ENCODE measurements at regions not wholly inside any gene's neighbourhood (a gene's known extent, or its start where the extent isn't known, plus 50 kb on each side); places are given as distances from the start of the nearest gene placed in this dataset.

DNA sequence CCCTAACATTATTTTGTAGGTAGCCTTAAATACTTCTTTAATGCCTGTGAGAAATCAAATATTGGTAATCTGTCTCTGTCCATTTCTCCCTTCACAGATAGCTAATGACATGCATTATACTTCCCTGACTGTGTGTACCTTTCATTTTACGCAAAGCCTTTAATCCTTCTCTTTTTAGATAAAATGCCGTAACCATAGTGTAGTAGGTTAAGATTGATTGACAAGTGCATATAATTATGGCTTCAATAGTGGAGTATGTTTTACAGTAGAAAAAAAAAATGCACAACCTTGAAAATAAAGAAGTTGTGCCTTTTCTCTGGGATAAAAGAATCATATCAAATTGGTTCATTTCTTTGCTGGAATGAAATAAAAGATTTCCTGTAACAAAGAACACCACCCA, 559.6 kb upstream of the GRAMD2B start:
- Histone ChIP-seq H3K9ac (ENCODE audit: insufficient read depth, low read depth, low read length) (no peak overlapping the region), H4K20me1 (ENCODE audit: insufficient read depth, low read length) (no peaks in the 10 kb centered on the region), H2AFZ (ENCODE audit: low read length) (no peak overlapping the region), H3K36me3 (replicated peaks in 1 of 2; ENCODE audit: control insufficient read depth in 1 of 2, insufficient read depth in 2 of 2, low read length in 2 of 2) (no peaks in the 10 kb centered on the region), H3K9me3 (ENCODE audit: low read length) (0 out of 2 replicates have a peak, but pooled peaks cover 3% of the 10 kb centered on the region), H3K4me2 (ENCODE audit: low read depth, low read length) (no peak overlapping the region), H3K4me3 (replicated peaks in 1 of 3; ENCODE audit: insufficient read depth in 1 of 3, low read depth in 2 of 3, low read length in 3 of 3) (no peak overlapping the region), H3K27ac (ENCODE audit: extremely low read length, insufficient read depth, low read length) (no peak overlapping the region), H3K4me1 (ENCODE audit: insufficient read depth, low read length) (no peaks in the 10 kb centered on the region), H3K79me2 (ENCODE audit: insufficient read depth, low read length) (no peaks in the 10 kb centered on the region), H3K27me3 (ENCODE audit: control insufficient read depth in 1 of 2, insufficient read depth in 2 of 2, low read length in 2 of 2) (no peaks in the 10 kb centered on the region)
- BruUV-seq (replicated peaks), result no TSS peak
- TF ChIP-seq TP53 (CRISPR knock-in tag; conservative IDR thresholded peaks at IDR 0.05) (no peak), IKZF1 (IDR thresholded peaks at IDR 0.05) (no peak), ARNT2 (CRISPR knock-in tag; IDR thresholded peaks at IDR 0.05; ENCODE audit: low read depth) (no peak), TOE1 (CRISPR knock-in tag; IDR thresholded peaks at IDR 0.05) (no peak), ZNF614 (CRISPR knock-in tag; IDR thresholded peaks at IDR 0.05; ENCODE audit: borderline replicate concordance) (no peak), ZBTB25 (CRISPR knock-in tag; IDR thresholded peaks at IDR 0.05) (no peak), NFRKB (IDR thresholded peaks at IDR 0.05) (no peak)
- in situ Hi-C loops (cut with HindIII; ENCODE audit: extremely low pct_ligation_motif_present, low pct_unique_long_range_greater_than_20kb) (no loop called here), intact Hi-C loops (cut with micrococcal nuclease; ENCODE audit: unreplicated experiment) (no loop called here)
- DNase-seq (ENCODE audit: low spot score), result no peak
- no peak for FAIRE-seq
- no peak for ATAC-seq
- POLR2A ChIA-PET, result no interaction called here
- CTCF ChIA-PET (ENCODE audit: low intra/inter-chr PET ratio, low total read pairs), result no interaction called here
- 50% methylated on average over 2 of the region's 2 CpGs for WGBS (ENCODE audit: low lambda C conversion rate)

DNA sequence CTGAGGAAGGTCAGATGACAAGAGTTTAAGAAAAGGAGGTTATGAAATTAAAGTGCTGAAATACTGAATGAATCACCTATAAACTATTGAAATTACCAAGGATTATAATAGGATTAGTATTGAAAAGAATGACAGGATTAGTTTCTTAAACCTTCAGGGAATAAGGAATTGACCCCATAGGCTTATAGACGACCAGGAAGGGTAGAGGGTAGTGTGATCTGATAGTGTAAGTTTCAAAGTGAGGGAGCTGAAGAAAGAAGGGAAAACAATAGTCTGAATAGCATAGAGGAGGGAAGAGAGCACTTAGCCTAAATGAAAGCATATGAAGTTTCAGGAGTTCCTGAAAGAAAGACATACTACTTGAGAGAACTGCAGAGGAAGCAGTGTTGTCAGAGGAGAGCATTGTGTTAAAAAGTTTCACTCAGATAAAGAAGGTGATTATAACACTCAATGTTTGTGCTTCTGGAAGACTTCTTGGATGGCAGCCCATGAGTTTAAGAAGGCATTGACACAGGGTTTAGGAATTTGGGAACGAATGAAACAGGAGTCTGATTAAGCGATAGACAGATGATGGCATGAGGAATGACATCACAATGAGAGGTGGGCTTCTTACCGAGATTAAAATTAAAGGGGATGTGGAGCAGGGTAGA, 557.9 kb upstream of the GRAMD2B start:
- ATAC-seq, result no peak
- H3K9me3 ChIP-seq (ENCODE audit: low read length), result no peaks in the 10 kb centered on the region
- no peaks in the 10 kb centered on the region for H3K27me3 ChIP-seq (ENCODE audit: control insufficient read depth in 1 of 2, insufficient read depth in 2 of 2, low read length in 2 of 2)
- H3K79me2 ChIP-seq (ENCODE audit: insufficient read depth, low read length), result no peaks in the 10 kb centered on the region
- no peak for FAIRE-seq
- no TSS peak for BruUV-seq (replicated peaks)
- DNase-seq (ENCODE audit: low spot score), result no peak
- H2AFZ ChIP-seq (ENCODE audit: low read length), result no peak overlapping the region
- no peaks in the 10 kb centered on the region for H4K20me1 ChIP-seq (ENCODE audit: insufficient read depth, low read length)
- ChIA-PET POLR2A (no interaction called here), CTCF (ENCODE audit: low intra/inter-chr PET ratio, low total read pairs) (no interaction called here)
- intact Hi-C loops (cut with micrococcal nuclease; ENCODE audit: unreplicated experiment) (no loop called here), in situ Hi-C loops (cut with HindIII; ENCODE audit: extremely low pct_ligation_motif_present, low pct_unique_long_range_greater_than_20kb) (no loop called here)
- H3K9ac ChIP-seq (ENCODE audit: insufficient read depth, low read depth, low read length), result no peak overlapping the region
- no peak overlapping the region for H3K4me2 ChIP-seq (ENCODE audit: low read depth, low read length)
- H3K36me3 ChIP-seq (replicated peaks in 1 of 2; ENCODE audit: control insufficient read depth in 1 of 2, insufficient read depth in 2 of 2, low read length in 2 of 2), result no peaks in the 10 kb centered on the region
- H3K4me1 ChIP-seq (ENCODE audit: insufficient read depth, low read length), result no peaks in the 10 kb centered on the region
- 2% methylated on average over 4 of the region's 4 CpGs for WGBS (ENCODE audit: low lambda C conversion rate)
- H3K27ac ChIP-seq (ENCODE audit: extremely low read length, insufficient read depth, low read length), result no peak overlapping the region
- no peak overlapping the region for H3K4me3 ChIP-seq (replicated peaks in 1 of 3; ENCODE audit: insufficient read depth in 1 of 3, low read depth in 2 of 3, low read length in 3 of 3)
- TF ChIP-seq ZBTB25 (CRISPR knock-in tag; IDR thresholded peaks at IDR 0.05), result no peak
- no peak for TF ChIP-seq ZSCAN20 (CRISPR knock-in tag; IDR thresholded peaks at IDR 0.05; ENCODE audit: borderline replicate concordance)
- TF ChIP-seq DPF2 (CRISPR knock-in tag; IDR thresholded peaks at IDR 0.05; ENCODE audit: borderline replicate concordance, low read depth), result no peak
- TF ChIP-seq FLYWCH1 (CRISPR knock-in tag; IDR thresholded peaks at IDR 0.05), result no peak
- TF ChIP-seq CENPT (CRISPR knock-in tag; IDR thresholded peaks at IDR 0.05; ENCODE audit: low read depth), result no peak
- TF ChIP-seq ZFP1 (CRISPR knock-in tag; IDR thresholded peaks at IDR 0.05), result no peak
- no peak for TF ChIP-seq PCBP2 (optimal IDR thresholded peaks at IDR 0.05; ENCODE audit: low read depth, low read length, poor library complexity, severe bottlenecking)
- TF ChIP-seq RAD21 (CRISPR knock-in tag; IDR thresholded peaks at IDR 0.05), result no peak
- no peak for TF ChIP-seq KLF12 (CRISPR knock-in tag; IDR thresholded peaks at IDR 0.05; ENCODE audit: borderline replicate concordance)
- no peak for TF ChIP-seq ZNF136 (CRISPR knock-in tag; IDR thresholded peaks at IDR 0.05; ENCODE audit: low read depth)
- TF ChIP-seq, protein P1, sequence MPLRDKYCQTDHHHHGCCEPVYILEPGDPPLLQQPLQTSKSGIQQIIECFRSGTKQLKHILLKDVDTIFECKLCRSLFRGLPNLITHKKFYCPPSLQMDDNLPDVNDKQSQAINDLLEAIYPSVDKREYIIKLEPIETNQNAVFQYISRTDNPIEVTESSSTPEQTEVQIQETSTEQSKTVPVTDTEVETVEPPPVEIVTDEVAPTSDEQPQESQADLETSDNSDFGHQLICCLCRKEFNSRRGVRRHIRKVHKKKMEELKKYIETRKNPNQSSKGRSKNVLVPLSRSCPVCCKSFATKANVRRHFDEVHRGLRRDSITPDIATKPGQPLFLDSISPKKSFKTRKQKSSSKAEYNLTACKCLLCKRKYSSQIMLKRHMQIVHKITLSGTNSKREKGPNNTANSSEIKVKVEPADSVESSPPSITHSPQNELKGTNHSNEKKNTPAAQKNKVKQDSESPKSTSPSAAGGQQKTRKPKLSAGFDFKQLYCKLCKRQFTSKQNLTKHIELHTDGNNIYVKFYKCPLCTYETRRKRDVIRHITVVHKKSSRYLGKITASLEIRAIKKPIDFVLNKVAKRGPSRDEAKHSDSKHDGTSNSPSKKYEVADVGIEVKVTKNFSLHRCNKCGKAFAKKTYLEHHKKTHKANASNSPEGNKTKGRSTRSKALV (CRISPR knock-in tag; IDR thresholded peaks at IDR 0.05), result no peak

All from HepG2 (cell line).